GM18511 (cell line): ENCODE measurements at regions not wholly inside any gene's neighbourhood (a gene's known extent, or its start where the extent isn't known, plus 50 kb on each side); places are given as distances from the start of the nearest gene placed in this dataset.
"Not testable (repeated sequence)": the region's sequence is repeated elsewhere in the genome, so short reads cannot be mapped to it uniquely, and the experiment has no call there.

Experiments
- ATAC-seq: cut with Tn5 transposase; IDR thresholded peaks from one replicate; pipeline ENCODE4 v1.9.1; 2021; ENCODE audit warnings: mild to moderate bottlenecking, moderate library complexity; ENCODE audit not compliant: unreplicated experiment

DNA sequence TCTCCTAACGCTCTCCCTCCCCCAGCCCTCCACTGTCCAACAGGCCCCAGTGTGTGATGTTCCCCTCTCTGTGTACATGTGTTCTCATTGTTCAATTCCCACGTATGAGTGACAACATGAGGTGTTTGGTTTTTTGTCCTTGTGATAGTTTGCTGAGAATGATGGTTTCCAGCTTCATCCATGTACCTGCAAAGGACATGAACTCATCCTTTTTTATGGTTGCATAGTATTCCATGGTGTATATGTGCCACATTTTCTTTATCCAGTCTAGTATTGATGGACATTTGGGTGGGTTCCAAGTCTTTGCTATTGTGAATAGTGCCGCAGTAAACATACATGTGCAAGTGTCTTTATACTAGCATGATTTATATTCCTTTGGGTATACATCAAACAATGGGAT, 347.4 kb downstream of the MAGEE1 start:
- not testable (repeated sequence) for ATAC-seq

DNA sequence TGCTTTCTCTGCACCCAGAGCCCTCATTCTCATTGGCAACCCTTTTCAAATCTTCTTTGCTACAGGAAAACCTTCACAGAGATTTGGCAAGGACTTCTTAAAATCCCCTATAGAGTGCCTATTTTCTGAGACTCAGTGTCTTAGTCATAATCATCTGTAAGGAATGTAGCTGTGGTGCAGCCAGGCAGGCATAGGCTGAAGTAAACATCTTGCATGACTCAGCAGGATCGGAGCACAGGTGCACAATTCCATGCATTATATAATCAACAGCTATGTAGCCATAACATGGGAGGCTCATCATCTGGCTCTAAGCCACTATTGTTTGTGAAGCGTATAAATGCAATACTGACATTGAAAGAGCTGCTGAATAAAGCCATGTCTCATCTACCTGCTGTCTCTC, 368.8 kb downstream of the MAGEE1 start:
- no peak for ATAC-seq

DNA sequence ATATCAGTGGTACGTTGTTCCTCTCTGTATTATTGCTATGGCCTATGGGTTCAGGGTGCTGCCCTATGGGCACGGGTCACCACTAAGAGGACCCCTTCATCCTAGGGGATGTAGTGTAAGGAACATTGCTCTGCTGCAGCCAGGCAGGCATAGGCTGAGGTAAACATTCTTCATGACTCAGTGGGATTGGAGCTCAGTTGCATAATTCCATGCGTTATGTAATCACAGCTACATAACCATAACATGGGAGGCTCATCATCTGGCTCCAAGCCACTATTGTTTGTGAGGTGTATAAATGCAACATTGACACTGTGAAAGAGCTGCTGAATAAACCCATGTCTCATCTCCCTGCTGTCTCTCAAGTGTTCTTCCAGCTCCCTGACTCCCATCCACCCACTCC, 375.2 kb downstream of the MAGEE1 start:
- no peak for ATAC-seq

DNA sequence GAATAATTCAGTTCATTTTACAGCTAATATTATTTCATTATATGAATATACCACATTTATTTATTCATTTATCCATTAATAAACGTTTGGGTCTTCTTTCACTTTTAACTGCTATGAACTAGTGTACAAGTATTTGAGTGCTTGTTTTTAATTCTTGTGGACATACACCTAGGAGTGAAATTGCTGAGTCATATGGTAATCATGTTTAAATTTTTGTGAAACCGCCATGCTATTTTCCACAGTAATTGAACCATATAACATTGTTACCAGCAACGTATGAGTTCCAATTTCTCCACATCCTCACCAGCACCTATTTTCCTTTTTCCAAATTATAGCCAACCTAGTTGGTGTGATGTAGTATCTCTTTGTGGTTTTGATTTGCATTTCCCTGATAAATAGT, 388.2 kb downstream of the MAGEE1 start:
- no peak for ATAC-seq

DNA sequence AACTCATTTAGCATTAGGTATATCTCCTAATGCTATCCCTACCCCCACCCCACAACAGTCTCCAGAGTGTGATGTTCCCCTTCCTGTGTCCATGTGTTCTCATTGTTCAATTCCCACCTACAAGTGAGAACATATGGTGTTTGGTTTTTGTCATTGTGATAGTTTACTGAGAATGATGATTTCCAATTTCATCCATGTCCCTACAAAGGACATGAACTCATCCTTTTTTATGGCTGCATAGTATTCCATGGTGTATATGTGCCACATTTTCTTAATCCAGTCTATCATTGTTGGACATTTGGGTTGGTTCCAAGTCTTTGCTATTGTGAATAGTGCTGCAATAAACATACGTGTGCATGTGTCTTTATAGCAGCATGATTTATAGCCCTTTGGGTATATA, 389.8 kb downstream of the MAGEE1 start:
- ATAC-seq: not testable (repeated sequence)

DNA sequence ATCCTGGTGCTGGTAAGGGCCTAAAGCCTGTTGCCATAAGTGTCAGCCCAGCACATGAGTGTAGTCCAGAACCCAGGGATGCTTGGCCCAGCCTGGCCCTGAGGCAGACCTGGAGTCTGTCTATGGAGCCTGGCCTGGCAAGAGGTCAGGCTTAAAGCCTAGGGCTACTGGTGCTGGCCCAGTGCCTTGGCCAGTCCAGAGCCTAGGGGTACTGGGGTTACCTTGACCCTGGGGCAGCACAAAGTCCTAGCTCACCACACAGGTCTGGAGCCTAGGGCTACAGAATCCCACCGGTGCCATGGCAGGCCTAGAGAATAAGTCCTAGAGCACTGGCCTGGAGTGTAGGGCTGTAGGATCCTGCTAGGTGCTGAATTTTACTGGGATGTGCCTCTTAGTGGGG, 393.8 kb downstream of the MAGEE1 start:
- no peak for ATAC-seq

DNA sequence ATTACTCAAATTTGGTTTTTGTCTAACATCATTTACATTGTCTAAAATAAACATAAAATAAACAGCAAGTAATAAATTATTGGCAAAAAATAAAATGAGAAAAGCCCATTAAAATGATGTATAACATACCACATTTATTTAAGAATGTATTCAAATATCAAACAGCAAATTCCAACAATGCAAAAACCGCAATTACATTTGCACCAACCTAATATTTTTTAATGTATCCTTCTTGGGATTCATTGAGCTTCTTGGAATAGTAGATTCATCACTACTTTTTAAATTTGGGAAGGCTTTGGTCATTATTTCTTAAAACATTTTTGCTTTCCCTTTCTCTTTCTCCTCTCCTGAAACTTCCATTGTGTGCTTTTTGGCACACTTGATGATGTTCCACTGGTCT, 400.2 kb downstream of the MAGEE1 start:
- ATAC-seq: no peak

DNA sequence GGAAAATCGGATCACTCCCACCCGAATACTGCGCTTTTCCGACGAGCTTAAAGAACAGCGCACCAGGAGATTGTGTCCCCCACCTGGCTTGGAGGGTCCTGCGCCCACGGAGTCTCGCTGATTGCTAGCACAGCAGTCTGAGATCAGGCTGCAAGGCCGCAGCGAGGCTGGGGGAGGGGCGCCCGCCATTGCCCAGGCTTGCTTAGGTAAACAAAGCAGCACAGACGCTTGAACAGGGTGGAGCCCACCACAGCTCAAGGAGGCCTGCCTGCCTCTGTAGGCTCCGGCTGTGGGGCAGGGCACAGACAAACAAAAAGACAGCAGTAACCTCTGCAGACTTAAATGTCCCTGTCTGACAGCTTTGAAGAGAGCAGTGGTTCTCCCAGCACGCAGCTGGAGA, 413.4 kb downstream of the MAGEE1 start:
- ATAC-seq: not testable (repeated sequence)

DNA sequence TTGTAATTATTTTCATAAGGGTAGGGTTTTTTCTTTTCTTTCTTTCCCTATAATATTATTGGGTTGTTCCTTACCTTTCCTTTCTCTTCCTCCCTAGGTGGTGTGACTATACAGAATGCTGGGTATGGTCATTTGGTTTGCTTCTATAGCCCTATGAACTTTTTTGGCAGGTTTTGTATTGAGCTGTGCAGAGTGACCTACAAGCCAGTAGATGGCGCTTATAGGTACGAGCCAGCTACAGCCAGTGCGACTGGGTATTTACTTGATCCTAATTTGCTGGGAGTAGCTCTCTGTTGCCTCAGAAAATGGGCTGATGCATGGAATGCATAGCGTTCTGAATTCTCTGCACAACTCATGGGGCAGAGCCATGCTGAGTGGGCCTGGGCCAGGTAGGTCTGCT, 423.3 kb downstream of the MAGEE1 start:
- ATAC-seq: no peak

DNA sequence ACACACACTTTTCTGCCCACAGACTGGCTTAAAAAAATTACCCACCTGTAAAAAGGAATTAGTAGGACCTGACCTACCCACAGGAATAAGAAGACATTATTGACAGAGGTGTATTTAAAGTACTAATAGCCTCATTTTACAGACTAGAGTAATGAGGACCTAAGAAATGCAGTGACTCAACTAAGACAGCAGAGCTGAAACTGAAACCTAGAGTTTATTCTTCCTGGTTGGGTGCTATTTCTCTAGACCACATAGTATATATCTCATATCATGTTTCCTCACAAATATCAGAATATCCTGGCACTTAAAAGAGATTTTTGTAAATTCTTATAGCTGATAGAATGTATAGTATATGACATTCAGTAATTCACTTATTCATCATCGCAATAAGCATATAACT, 435.0 kb downstream of the MAGEE1 start:
- ATAC-seq: peak; percentile 61

DNA sequence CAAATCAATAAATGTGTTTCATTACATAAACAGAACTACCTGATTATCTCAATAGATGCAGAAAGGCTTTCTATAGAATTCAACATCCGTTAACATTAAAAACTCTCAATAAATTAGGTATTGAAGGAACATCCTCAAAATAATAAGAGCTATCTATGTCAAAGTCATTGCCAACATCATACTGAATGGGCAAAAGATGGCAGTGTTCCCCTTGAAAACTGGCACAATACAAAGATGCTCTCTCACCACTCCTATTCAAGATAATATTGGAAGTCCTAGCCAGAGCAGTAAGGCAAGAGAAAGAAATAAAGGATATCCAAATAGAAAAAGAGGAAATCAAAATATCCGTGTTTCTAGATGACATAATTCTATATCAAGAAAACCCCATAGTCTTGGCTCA, 466.4 kb downstream of the MAGEE1 start:
- ATAC-seq: no peak

DNA sequence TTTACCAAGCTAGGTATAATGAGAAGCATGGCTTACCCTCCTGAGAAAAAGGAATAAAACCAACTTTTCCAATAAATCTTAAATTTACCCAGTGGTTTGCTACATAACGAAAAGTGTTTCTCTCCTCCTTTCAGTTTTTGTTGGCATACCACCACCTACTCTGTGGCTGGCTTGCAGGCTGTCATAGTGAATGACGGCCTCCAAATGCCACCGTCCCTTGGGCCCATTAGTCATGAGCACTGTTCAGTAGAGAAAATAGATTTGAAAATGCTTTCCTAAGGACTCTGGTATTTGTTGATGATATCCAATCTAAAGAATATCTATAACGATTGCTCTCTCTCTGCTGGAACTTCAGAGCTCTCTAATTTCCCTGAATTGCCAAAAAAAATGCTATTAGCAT, 488.3 kb downstream of the MAGEE1 start:
- no peak for ATAC-seq

DNA sequence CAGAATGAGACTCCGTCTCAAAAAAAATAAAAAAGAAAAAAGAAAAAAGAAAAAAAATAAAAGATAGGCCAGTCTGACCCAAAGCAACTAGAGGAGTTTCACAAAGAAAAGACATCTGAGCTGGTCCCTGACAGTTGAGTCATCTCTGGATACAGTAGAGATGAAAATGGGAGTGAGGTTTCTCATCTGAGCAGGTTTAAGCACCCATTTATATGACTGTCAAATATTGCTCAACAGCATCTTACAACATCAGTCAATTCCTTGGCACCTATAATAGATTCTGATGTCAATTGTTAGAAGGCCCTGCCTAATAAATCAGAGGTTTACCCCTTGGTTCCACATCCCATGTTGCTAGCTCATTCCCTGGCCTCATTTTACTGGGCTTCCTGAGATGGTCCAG, 490.5 kb downstream of the MAGEE1 start:
- no peak for ATAC-seq

DNA sequence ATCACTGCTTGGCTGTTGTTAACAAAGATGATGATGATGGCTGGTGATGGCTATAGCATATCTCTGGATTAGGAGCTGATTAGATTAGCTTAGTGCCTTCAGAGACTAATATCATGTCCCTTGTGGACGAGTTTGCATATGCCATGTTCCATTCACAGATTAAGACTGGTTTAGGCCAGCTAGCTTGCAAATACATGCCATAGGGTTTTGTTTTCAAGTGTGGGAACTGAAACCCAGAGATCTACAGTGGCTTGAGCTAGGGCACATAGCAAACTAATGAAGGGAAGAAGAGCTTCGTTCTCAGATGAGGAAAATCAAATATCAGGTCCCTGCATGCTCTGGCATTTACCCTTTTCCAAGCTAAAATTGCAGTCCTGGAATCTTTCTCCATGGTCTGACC, 492.3 kb downstream of the MAGEE1 start:
- ATAC-seq: peak; percentile 70

DNA sequence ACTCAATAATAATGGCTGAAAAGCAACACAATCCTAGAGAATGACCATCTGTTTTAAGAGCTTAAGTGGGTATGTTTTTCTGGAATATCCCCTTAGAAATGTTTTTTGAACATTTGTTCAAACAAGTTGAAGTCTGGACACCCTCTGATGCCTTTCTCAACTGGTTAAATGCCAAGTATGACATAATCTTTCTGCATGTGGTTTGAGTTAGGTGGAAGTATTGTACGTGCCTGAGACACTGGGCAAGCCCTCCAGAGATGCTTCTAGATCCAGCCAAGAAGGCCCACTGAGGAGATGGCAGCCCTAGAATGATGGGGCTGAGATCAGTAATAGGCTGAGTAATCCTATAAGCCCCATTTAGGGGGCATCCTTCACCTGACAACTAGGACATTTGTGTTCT, 493.1 kb downstream of the MAGEE1 start:
- ATAC-seq: peak; percentile 62

DNA sequence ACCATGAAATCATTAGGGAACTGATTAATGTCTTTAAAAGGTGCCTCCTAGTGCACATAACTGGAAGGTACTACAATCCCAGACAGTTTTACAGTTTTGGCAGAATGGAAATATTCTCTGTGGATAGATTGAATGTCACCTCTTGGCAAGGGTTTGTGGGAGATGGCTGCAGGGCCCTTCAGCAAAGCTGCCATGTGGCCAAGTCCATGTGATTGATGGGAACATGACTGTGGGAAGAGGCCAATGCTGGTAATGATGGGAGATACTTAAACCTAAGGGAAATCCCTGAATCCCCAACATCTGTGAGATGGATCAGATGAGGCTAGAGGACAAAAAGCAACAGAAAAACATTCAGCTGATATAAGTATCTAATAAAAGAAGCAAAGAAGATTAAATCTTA, 493.7 kb downstream of the MAGEE1 start:
- no peak for ATAC-seq

DNA sequence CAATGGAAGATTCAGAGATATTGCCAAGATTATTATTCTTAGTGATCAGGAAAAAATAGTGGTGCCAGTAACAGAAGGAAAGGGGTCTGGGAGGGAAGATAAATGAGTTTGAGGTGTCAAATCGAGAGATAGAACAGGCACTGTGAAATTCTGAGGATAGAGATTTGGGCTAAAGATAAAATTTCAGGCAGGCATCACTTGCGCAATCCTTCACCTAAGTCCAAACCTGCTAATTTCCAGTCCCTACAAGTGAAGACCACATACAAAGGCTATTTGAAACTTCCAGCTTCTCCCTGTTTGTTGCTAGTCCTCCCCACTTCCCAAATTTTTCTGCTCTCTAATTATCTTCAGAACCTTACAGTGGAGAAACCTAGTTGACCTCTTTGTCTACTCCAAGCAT, 494.6 kb downstream of the MAGEE1 start:
- no peak for ATAC-seq

DNA sequence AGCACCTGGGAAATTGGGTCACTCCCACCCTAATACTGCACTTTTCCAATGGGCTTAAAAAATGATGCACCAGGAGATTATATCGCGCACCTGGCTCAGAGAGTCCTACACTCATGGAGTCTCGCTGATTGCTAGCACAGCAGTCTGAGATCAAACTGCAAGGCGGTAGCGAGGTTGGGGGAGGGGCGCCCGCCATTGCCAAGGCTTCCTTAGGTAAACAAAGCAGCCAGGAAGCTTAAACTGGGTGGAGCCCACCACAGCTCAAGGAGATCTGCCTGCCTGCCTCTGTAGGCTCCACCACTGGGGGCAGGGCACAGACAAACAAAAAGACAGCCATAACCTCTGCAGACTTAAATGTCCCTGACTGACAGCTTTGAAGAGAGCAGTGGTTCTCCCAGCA, 497.1 kb downstream of the MAGEE1 start:
- not testable (repeated sequence) for ATAC-seq

DNA sequence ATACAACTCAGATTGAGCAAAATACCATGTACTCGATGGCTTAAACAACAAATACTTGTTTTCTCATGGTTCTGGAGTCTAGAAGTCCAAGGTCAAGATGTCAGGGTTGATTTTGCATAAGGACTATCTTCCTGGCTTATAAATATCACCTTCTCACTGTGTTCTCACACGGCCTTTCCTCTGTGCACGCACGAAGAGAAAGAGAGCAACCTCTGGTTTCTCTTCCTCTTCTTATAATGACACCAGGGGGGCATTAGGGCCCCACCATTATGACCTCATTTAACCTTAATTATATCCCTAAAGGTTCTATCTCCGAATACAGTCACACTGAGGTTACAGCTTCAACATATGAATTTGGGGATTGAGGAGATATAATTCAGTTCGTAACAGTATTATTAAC, 504.0 kb downstream of the MAGEE1 start:
- ATAC-seq: peak; percentile 97

DNA sequence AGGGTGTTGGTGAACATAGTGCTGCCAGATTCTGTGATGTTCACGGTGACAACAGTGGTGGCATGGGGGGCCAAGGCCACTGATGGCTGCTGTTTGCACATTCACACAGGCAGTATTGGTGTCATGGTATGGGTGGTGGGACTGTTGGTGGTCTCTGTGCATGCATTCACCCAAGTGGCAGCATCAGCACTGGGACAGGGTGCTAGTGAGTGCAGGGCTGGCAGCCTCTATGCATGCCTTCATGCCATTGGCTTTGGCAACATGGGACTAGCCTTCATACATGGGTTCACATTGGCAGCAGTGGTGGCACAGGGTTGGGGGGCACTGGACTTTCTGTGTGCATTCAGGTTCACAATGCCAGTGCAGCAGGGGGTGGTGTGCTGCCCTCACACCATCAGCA, 489.7 kb upstream of the FGF16 start:
- ATAC-seq: no peak

DNA sequence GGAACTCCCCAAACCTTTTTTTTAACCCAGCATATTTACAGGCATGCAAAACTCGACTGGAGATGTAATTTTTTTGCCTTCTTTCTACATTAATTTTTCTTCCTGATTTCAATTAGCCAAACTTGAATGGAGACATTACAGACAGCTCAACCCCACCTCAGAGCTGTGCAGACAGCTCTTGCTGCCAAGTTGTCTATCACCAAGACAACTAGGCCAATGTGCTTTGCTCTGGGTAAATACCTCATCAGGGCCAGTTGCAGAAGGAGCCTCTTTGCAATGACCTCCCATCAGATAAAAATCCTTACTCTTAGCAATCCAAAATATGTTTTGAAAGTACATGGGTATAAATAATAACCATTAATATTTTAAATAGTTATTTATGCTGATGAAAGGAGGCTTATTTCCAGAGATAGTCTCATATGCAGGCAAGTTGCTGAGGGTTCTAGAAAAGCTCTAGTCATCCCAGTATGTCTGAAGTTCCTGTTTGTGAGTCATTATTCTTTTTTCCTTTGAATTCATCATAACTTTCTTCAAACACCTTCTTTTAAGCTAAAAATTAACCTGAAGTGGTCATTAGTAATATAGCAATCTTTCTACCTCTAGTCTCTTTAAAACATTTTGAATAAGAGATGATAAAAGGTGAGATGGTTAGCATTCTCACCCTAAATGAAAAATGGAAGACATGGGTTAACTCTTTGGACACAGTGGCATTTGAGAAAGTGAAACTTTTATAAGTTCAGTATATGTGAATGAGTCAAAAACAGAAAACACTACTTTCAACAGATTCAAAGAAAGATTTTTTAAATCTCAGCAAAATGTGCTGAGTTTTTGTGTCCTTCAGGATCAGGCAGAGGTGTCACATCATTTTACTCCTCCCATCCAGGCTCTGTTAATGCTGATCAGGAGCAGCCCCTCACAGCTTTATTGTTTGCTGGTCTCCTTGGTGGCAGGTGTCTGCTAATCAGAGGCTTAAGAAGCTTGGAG, 475.5 kb upstream of the FGF16 start:
- peak; percentile 76 for ATAC-seq

DNA sequence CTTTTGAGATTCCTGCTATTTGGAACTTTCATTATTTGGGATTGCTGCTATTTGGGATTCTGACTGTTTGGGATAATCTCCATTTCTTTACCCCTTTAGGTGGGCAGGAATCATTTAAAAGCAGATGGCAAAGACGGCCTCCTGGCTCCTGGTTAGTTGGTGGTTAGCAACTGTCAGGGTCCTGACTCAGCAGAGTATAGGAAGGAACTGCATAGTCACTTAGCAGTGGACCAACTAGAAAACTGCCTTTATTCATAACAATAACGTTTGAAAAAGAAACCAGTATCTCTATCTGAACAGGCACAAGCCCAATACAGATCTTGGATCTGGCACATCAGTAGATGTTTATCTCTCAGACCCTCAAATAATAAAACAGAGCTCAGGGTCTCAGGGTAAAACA, 469.7 kb upstream of the FGF16 start:
- ATAC-seq: no peak

DNA sequence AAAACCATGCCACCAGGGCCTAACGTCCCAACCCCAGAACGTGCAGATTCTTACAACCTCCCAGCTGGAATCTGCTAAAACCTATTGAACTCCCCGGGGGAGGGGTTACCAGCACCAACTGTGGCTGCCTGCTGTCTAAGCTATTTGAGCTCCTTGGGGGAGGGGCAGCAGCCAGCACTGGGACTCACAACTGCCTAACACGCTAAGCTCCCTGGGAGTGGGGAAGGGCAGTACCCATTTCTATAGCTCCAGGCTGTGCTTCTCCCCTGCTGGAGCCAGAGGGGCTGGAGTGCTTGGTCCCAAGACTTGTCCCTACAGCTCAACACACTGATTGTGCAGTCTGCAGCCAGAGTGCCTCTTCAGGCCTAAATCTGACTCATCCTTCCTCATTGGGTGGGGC, 459.8 kb upstream of the FGF16 start:
- ATAC-seq: no peak
